Astrocyte (in vitro differentiated cells and primary cell): ENCODE measurements at regions not wholly inside any gene's neighbourhood (a gene's known extent, or its start where the extent isn't known, plus 50 kb on each side); places are given as distances from the start of the nearest gene placed in this dataset.

Experiments
- DNase-seq: peaks from one replicate; pipeline ENCODE4 v3.0.0-alpha.2; 2010; ENCODE audit warnings: low read depth
- FAIRE-seq: peaks from 2 replicates; lab custom pipeline; 2011; peaks lifted over from hg19 to GRCh38; lab: Jason Lieb, UNC
- H2AFZ ChIP-seq: 2 replicates; pipeline ENCODE4 v1.6.0; 2012; ENCODE audit warnings: low read depth, low read length, inconsistent platforms
- H3K27ac ChIP-seq: 2 replicates; pipeline ENCODE4 v1.5.1; 2011; ENCODE audit warnings: low read depth, low read length, inconsistent platforms
- H3K27me3 ChIP-seq: 2 replicates; pipeline ENCODE4 v1.6.0; 2011; ENCODE audit warnings: low read length, inconsistent platforms; ENCODE audit not compliant: insufficient read depth
- H3K36me3 ChIP-seq: 2 replicates; pipeline ENCODE4 v1.5.1; 2011; ENCODE audit warnings: low read length, inconsistent platforms; ENCODE audit not compliant: insufficient read depth
- H3K4me1 ChIP-seq: 2 replicates; pipeline ENCODE4 v1.5.1; 2011; ENCODE audit warnings: low read length, inconsistent platforms; ENCODE audit not compliant: insufficient read depth
- H3K4me2 ChIP-seq: 2 replicates; pipeline ENCODE4 v1.6.0; 2012; ENCODE audit warnings: low read length, inconsistent platforms
- H3K4me3 ChIP-seq: 2 replicates; pipeline ENCODE4 v1.5.1; 2011; ENCODE audit warnings: low read depth, mild to moderate bottlenecking, low read length, inconsistent platforms; ENCODE audit not compliant: insufficient read depth
- H3K79me2 ChIP-seq: 2 replicates; pipeline ENCODE4 v1.6.0; 2012; ENCODE audit warnings: mild to moderate bottlenecking, low read length, inconsistent platforms; ENCODE audit not compliant: insufficient read depth
- H3K9ac ChIP-seq: 2 replicates; pipeline ENCODE4 v1.6.0; 2012; ENCODE audit warnings: mild to moderate bottlenecking, low read length, inconsistent platforms
- H3K9me3 ChIP-seq: 2 replicates; pipeline ENCODE4 v1.5.1; 2012; ENCODE audit warnings: low read depth, mild to moderate bottlenecking, low read length, inconsistent platforms; ENCODE audit not compliant: insufficient read depth
- H4K20me1 ChIP-seq: 2 replicates; pipeline ENCODE4 v1.6.0; 2012; ENCODE audit warnings: low read length, inconsistent platforms; ENCODE audit not compliant: insufficient read depth
- H3K27ac Mint-ChIP-seq: one replicate; pipeline ENCODE4 v1.8.0; 2021; ENCODE audit warnings: mild to moderate bottlenecking, mixed read lengths; ENCODE audit not compliant: unreplicated experiment
- H3K27me3 Mint-ChIP-seq: one replicate; pipeline ENCODE4 v1.8.0; 2021; ENCODE audit warnings: low read depth, mixed read lengths; ENCODE audit not compliant: unreplicated experiment
- H3K36me3 Mint-ChIP-seq: one replicate; pipeline ENCODE4 v1.8.0; 2021; ENCODE audit warnings: low read depth, mixed read lengths; ENCODE audit not compliant: unreplicated experiment
- H3K4me1 Mint-ChIP-seq: one replicate; pipeline ENCODE4 v1.8.0; 2021; ENCODE audit warnings: low read depth, mixed read lengths; ENCODE audit not compliant: unreplicated experiment
- H3K4me3 Mint-ChIP-seq: one replicate; pipeline ENCODE4 v1.8.0; 2021; ENCODE audit warnings: mild to moderate bottlenecking, moderate library complexity, mixed read lengths; ENCODE audit not compliant: unreplicated experiment
- H3K9me3 Mint-ChIP-seq: one replicate; pipeline ENCODE4 v1.8.0; 2021; ENCODE audit warnings: mild to moderate bottlenecking, mixed read lengths; ENCODE audit not compliant: unreplicated experiment
- EZH2 ChIP-seq: IDR thresholded peaks from 2 replicates; pipeline ENCODE4 v1.6.1; 2012; ENCODE audit warnings: mild to moderate bottlenecking, low read length, inconsistent platforms; ENCODE audit not compliant: insufficient read depth
- TF ChIP-seq, protein P1 (sequence below): IDR thresholded peaks from 2 replicates; pipeline ENCODE4 v1.5.1; 2011; ENCODE audit warnings: low read depth, mild to moderate bottlenecking, inconsistent platforms, low read length, moderate library complexity; ENCODE audit not compliant: insufficient read depth

GRCh38 chr10:125225051-125225450 lies 64.7 kb upstream of the CTBP2 start:
- H3K4me2 ChIP-seq, result no peak overlapping the region
- Mint-ChIP-seq H3K27me3 (peaks cover 32% of the 10 kb centered on the region), H3K4me1 (peaks cover 3% of the 10 kb centered on the region), H3K4me3 (no peak overlapping the region), H3K36me3 (no peaks in the 10 kb centered on the region), H3K9me3 (no peaks in the 10 kb centered on the region), H3K27ac (no peak overlapping the region)
- no peak overlapping the region for H3K4me3 ChIP-seq
- no peak for TF ChIP-seq EZH2
- TF ChIP-seq, protein P1, sequence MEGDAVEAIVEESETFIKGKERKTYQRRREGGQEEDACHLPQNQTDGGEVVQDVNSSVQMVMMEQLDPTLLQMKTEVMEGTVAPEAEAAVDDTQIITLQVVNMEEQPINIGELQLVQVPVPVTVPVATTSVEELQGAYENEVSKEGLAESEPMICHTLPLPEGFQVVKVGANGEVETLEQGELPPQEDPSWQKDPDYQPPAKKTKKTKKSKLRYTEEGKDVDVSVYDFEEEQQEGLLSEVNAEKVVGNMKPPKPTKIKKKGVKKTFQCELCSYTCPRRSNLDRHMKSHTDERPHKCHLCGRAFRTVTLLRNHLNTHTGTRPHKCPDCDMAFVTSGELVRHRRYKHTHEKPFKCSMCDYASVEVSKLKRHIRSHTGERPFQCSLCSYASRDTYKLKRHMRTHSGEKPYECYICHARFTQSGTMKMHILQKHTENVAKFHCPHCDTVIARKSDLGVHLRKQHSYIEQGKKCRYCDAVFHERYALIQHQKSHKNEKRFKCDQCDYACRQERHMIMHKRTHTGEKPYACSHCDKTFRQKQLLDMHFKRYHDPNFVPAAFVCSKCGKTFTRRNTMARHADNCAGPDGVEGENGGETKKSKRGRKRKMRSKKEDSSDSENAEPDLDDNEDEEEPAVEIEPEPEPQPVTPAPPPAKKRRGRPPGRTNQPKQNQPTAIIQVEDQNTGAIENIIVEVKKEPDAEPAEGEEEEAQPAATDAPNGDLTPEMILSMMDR, result no peak
- no peak overlapping the region for H2AFZ ChIP-seq
- H3K4me1 ChIP-seq, result no peaks in the 10 kb centered on the region
- no peaks in the 10 kb centered on the region for H4K20me1 ChIP-seq
- H3K9ac ChIP-seq, result no peak overlapping the region
- DNase-seq (no peak), FAIRE-seq (no peak)
- H3K27ac ChIP-seq, result no peak overlapping the region
- H3K79me2 ChIP-seq, result no peaks in the 10 kb centered on the region
- H3K36me3 ChIP-seq, result no peaks in the 10 kb centered on the region
- peaks cover 4% of the 10 kb centered on the region for H3K27me3 ChIP-seq
- no peaks in the 10 kb centered on the region for H3K9me3 ChIP-seq

DNA sequence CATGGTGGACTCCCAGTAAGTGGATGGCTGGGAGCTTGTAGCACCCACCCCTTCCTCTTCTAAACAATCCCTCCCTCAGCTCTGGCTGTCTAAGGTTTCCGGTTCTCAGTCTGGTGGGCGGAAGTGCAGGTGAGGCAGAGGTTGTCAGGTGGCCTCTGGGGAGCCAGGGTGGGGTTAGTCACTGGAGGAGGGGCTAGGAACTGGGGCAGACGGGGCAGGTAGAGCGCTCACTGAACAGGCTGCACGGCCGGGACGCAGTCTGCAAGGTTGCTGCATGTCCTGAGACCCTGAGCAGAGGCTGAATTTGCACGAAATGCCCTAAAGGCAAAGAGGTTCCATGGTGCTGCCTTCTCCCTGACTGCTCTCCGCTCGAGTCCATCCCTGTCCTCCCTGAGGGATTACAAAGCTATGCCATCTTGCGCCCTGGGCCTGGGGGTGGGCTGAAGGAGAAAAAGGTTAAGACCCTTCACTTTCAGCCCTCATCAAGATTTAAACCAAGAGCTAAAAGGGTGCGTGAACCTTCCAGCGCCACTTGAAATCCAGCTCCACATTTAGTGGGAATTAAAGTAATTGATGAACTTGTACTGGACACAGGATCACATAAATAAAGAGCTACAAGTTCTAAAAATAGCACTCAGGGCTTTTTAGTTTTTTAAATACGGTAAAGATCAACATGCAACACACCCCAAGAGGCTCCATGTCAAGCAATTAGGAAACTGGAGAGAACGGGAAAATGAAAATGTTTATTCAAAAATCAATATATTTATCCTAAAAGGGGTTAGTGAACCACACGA lies 62.3 kb upstream of the CTBP2 start:
- no peak overlapping the region for H3K27ac Mint-ChIP-seq
- H3K9ac ChIP-seq, result no peak overlapping the region
- DNase-seq (no peak), FAIRE-seq (no peak)
- no peaks in the 10 kb centered on the region for H3K9me3 ChIP-seq
- H2AFZ ChIP-seq, result no peak overlapping the region
- H3K36me3 ChIP-seq, result no peaks in the 10 kb centered on the region
- TF ChIP-seq, protein P1, result no peak
- TF ChIP-seq EZH2, result no peak
- H3K27me3 Mint-ChIP-seq, result peaks cover 38% of the 10 kb centered on the region
- peaks cover 4% of the 10 kb centered on the region for H3K9me3 Mint-ChIP-seq
- H3K4me3 ChIP-seq, result no peak overlapping the region
- H3K4me1 ChIP-seq, result no peaks in the 10 kb centered on the region
- H3K27me3 ChIP-seq, result peaks cover 4% of the 10 kb centered on the region
- H3K4me3 Mint-ChIP-seq, result no peak overlapping the region
- H3K4me1 Mint-ChIP-seq, result peaks cover 8% of the 10 kb centered on the region
- H3K79me2 ChIP-seq, result no peaks in the 10 kb centered on the region
- no peak overlapping the region for H3K27ac ChIP-seq
- H4K20me1 ChIP-seq, result no peaks in the 10 kb centered on the region
- H3K4me2 ChIP-seq, result no peak overlapping the region
- H3K36me3 Mint-ChIP-seq, result no peaks in the 10 kb centered on the region

GRCh38 chr10:125221716-125222115 lies 61.4 kb upstream of the CTBP2 start:
- Histone ChIP-seq H3K36me3 (no peaks in the 10 kb centered on the region), H2AFZ (no peak overlapping the region), H3K27ac (no peak overlapping the region), H3K4me1 (no peaks in the 10 kb centered on the region), H3K9me3 (no peaks in the 10 kb centered on the region), H3K27me3 (peaks cover 4% of the 10 kb centered on the region), H3K4me3 (no peak overlapping the region), H3K4me2 (no peak overlapping the region), H4K20me1 (no peaks in the 10 kb centered on the region), H3K9ac (no peak overlapping the region), H3K79me2 (no peaks in the 10 kb centered on the region)
- FAIRE-seq (no peak), DNase-seq (no peak)
- Mint-ChIP-seq H3K4me3 (peak overlapping the region; percentile 1), H3K27me3 (peaks cover 37% of the 10 kb centered on the region), H3K36me3 (no peaks in the 10 kb centered on the region), H3K9me3 (peaks cover 4% of the 10 kb centered on the region), H3K27ac (no peak overlapping the region), H3K4me1 (peaks cover 8% of the 10 kb centered on the region)
- TF ChIP-seq, protein P1, result no peak
- TF ChIP-seq EZH2, result no peak
